Peyer's patch (tissue), 4 donors: ENCODE measurements at regions not wholly inside any gene's neighbourhood (a gene's known extent, or its start where the extent isn't known, plus 50 kb on each side); places are given as distances from the start of the nearest gene placed in this dataset.

ENCODE experiments used
- DNase-seq, 3 donors: peaks; one replicate each; pipeline ENCODE4 v3.0.0-alpha.2; 2017 to 2019
- H3K27ac ChIP-seq, 4 donors: fragments of 200-600 bp; sonication (generic); one replicate each; pipeline ENCODE4 v1.5.1; 2016 to 2019
- H3K27me3 ChIP-seq, 2 donors: fragments of 200-600 bp; sonication (generic); one replicate each; pipeline ENCODE4 v1.5.1; 2019
- H3K36me3 ChIP-seq, 3 donors: fragments of 200-600 bp; sonication (generic); one replicate each; pipeline ENCODE4 v1.5.1; 2016 to 2019
- H3K4me1 ChIP-seq, 4 donors: fragments of 200-600 bp; sonication (generic); one replicate each; pipeline ENCODE4 v1.5.1; 2016 to 2019
- H3K4me3 ChIP-seq, 4 donors: fragments of 200-600 bp; sonication (generic); 1 replicate in 3 of 4; 2 replicates in 1 of 4; pipeline ENCODE4 v1.5.1; 2016 to 2019; ENCODE audit warnings: mild to moderate bottlenecking in 1 of 4
- H3K9me3 ChIP-seq, 4 donors: fragments of 200-600 bp; sonication (generic); one replicate each; pipeline ENCODE4 v1.5.1; 2016 to 2019; ENCODE audit warnings: mild to moderate bottlenecking in 1 of 4
- CTCF ChIP-seq, 6 experiments: fragments of 450-650 bp in 4 of 6; fragments of 200-600 bp in 2 of 6; sonication (generic) in 1 of 6; IDR thresholded peaks; one replicate each; pipeline ENCODE4 v1.5.1; 2017 to 2019; ENCODE audit warnings: antibody characterized with exemption in 6 of 6, mild to moderate bottlenecking in 3 of 6, moderate library complexity in 1 of 6
- POLR2A ChIP-seq, 2 donors: fragments of 450-650 bp; IDR thresholded peaks; one replicate each; pipeline ENCODE4 v1.5.1; 2017; ENCODE audit warnings: antibody characterized with exemption in 2 of 2, mild to moderate bottlenecking in 2 of 2, moderate library complexity in 2 of 2

- H3K9me3 ChIP-seq = no peaks in the 10 kb centered on the region
- H3K36me3 ChIP-seq = no peaks in the 10 kb centered on the region
- H3K4me3 ChIP-seq = no peak overlapping the region
- DNase-seq = no peak
- TF ChIP-seq CTCF (IDR thresholded peaks at IDR 0.05) (no peak), POLR2A (IDR thresholded peaks at IDR 0.05) (no peak)
- no peaks in the 10 kb centered on the region for H3K4me1 ChIP-seq
- no peak overlapping the region for H3K27ac ChIP-seq
- no peaks in the 10 kb centered on the region for H3K27me3 ChIP-seq
These were observed 411.2 kb downstream of the VPS13C start for GRCh38 chr15:61649046-61649445.

- Histone ChIP-seq H3K27me3 (no peaks in the 10 kb centered on the region), H3K4me1 (no peaks in the 10 kb centered on the region), H3K27ac (no peak overlapping the region), H3K36me3 (no peaks in the 10 kb centered on the region), H3K9me3 (no peaks in the 10 kb centered on the region), H3K4me3 (no peak overlapping the region)
- DNase-seq = no peak
- no peak for TF ChIP-seq POLR2A (IDR thresholded peaks at IDR 0.05)
- no peak for TF ChIP-seq CTCF (IDR thresholded peaks at IDR 0.05)
These were observed 415.4 kb upstream of the RORA start for GRCh38 chr15:61644550-61644949.

- Histone ChIP-seq H3K9me3 (no peaks in the 10 kb centered on the region), H3K36me3 (no peaks in the 10 kb centered on the region), H3K27me3 (no peaks in the 10 kb centered on the region), H3K27ac (no peak overlapping the region), H3K4me3 (no peak overlapping the region), H3K4me1 (no peaks in the 10 kb centered on the region)
- no peak for DNase-seq
- TF ChIP-seq CTCF (IDR thresholded peaks at IDR 0.05) = no peak
- TF ChIP-seq POLR2A (IDR thresholded peaks at IDR 0.05) = no peak
These were observed 412.5 kb upstream of the RORA start for GRCh38 chr15:61641645-61642044.

- H3K4me1 ChIP-seq = no peaks in the 10 kb centered on the region
- no peak overlapping the region for H3K27ac ChIP-seq
- H3K4me3 ChIP-seq = no peak overlapping the region
- H3K36me3 ChIP-seq = no peaks in the 10 kb centered on the region
- H3K27me3 ChIP-seq = no peaks in the 10 kb centered on the region
- TF ChIP-seq POLR2A (IDR thresholded peaks at IDR 0.05) (no peak), CTCF (IDR thresholded peaks at IDR 0.05) (no peak)
- H3K9me3 ChIP-seq = no peaks in the 10 kb centered on the region
- no peak for DNase-seq
These were observed 411.7 kb upstream of the RORA start for GRCh38 chr15:61640756-61641155.

GRCh38 chr15:61639491-61639890 is 410.4 kb upstream of the RORA start:
- no peak overlapping the region for H3K4me3 ChIP-seq
- no peak for TF ChIP-seq POLR2A (IDR thresholded peaks at IDR 0.05)
- TF ChIP-seq CTCF (IDR thresholded peaks at IDR 0.05) = no peak
- DNase-seq = no peak

GRCh38 chr15:61634837-61635236 is 405.7 kb upstream of the RORA start:
- TF ChIP-seq POLR2A (IDR thresholded peaks at IDR 0.05) (no peak), CTCF (IDR thresholded peaks at IDR 0.05) (no peak)
- Histone ChIP-seq H3K4me3 (no peak overlapping the region), H3K27ac (no peak overlapping the region), H3K9me3 (no peaks in the 10 kb centered on the region), H3K4me1 (no peaks in the 10 kb centered on the region), H3K27me3 (no peaks in the 10 kb centered on the region), H3K36me3 (no peaks in the 10 kb centered on the region)
- DNase-seq = no peak

More at GRCh38 chr15:61639491-61639890, 410.4 kb upstream of the RORA start:
- no peaks in the 10 kb centered on the region for H3K27me3 ChIP-seq
- H3K4me1 ChIP-seq = no peaks in the 10 kb centered on the region
- no peak overlapping the region for H3K27ac ChIP-seq
- no peaks in the 10 kb centered on the region for H3K9me3 ChIP-seq
- H3K36me3 ChIP-seq = no peaks in the 10 kb centered on the region
